Subcutaneous abdominal adipose tissue (tissue), 5 donors: ENCODE measurements at regions not wholly inside any gene's neighbourhood (a gene's known extent, or its start where the extent isn't known, plus 50 kb on each side); places are given as distances from the start of the nearest gene placed in this dataset.

ENCODE experiments used
- H3K27ac ChIP-seq: one replicate; pipeline ENCODE4 v1.7.0; 2013; ENCODE audit warnings: low read depth, mild to moderate bottlenecking, inconsistent platforms, low read length, moderate library complexity
- H3K27me3 ChIP-seq, 5 donors: one replicate each; pipeline ENCODE4 v1.7.0; 2013; ENCODE audit warnings: low read length in 5 of 5, inconsistent platforms in 1 of 5; ENCODE audit not compliant: control insufficient read depth in 5 of 5, insufficient read depth in 4 of 5
- H3K36me3 ChIP-seq, 5 donors: one replicate each; pipeline ENCODE4 v1.7.0; 2013; ENCODE audit warnings: low read length in 5 of 5; ENCODE audit not compliant: control insufficient read depth in 5 of 5, insufficient read depth in 5 of 5
- H3K4me1 ChIP-seq, 5 donors: one replicate each; pipeline ENCODE4 v1.7.0; 2013; ENCODE audit warnings: low read length in 5 of 5, mild to moderate bottlenecking in 3 of 5, moderate library complexity in 1 of 5; ENCODE audit not compliant: control insufficient read depth in 5 of 5, insufficient read depth in 5 of 5
- H3K4me3 ChIP-seq, 5 donors: one replicate each; pipeline ENCODE4 v1.7.0; 2013; ENCODE audit warnings: low read length in 5 of 5, low read depth in 1 of 5
- H3K9ac ChIP-seq, 5 donors: one replicate each; pipeline ENCODE4 v1.7.0; 2013; ENCODE audit warnings: low read length in 5 of 5, mild to moderate bottlenecking in 4 of 5, moderate library complexity in 3 of 5
- H3K9me3 ChIP-seq, 5 donors: one replicate each; pipeline ENCODE4 v1.7.0; 2013; ENCODE audit warnings: low read length in 5 of 5; ENCODE audit not compliant: control insufficient read depth in 5 of 5
- donor health status: healthy.
- donor health status: healthy.
- donor health status: healthy.
- donor health status: healthy.
- donor health status: healthy.

DNA sequence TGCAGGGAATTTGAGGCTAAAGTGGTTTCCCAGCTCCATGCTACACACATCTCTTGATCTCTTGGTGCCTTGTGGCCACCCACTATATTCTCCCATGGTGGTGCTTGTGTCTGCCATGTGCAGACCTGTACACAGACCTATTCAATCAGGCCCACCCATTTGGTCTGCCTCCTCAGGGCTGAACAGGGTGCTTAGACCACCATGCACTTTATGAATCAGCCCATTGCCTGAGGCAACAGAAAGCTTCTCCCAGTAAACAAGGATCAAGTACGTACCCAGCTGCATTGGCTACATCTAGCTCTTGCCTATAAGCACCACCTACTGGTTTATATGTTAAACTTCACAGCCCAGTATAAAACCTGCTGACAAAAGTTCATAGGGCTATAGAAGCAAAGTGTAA lies 664.3 kb upstream of the EDIL3 start:
- H3K9me3 ChIP-seq: no peaks in the 10 kb centered on the region
- no peak overlapping the region for H3K9ac ChIP-seq
- no peak overlapping the region for H3K4me3 ChIP-seq
- H3K27ac ChIP-seq: no peak overlapping the region
- H3K27me3 ChIP-seq: no peaks in the 10 kb centered on the region
- H3K4me1 ChIP-seq: no peaks in the 10 kb centered on the region
- no peaks in the 10 kb centered on the region for H3K36me3 ChIP-seq

DNA sequence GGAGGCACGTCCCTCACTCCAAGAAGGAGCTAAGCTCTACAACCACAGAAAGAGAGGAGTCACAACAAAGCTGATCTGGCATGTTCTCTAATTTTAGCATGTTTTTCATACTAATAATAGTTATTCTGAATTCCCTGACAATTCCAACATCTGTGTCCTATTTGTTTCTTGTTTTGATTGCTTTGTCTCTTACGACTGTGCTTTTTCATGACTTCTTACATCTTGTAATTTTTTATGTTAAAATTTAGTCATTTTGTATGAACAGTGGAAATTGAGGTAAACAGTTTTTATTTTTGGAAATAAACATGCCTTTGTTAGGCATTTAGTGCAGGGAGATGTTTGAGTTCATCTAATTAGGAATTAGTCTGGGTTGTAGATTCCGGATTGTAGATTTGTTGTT lies 668.1 kb upstream of the EDIL3 start:
- Histone ChIP-seq H3K27me3 (no peaks in the 10 kb centered on the region), H3K27ac (no peak overlapping the region), H3K36me3 (no peaks in the 10 kb centered on the region), H3K9ac (no peak overlapping the region), H3K9me3 (no peaks in the 10 kb centered on the region), H3K4me3 (no peak overlapping the region), H3K4me1 (no peaks in the 10 kb centered on the region)

DNA sequence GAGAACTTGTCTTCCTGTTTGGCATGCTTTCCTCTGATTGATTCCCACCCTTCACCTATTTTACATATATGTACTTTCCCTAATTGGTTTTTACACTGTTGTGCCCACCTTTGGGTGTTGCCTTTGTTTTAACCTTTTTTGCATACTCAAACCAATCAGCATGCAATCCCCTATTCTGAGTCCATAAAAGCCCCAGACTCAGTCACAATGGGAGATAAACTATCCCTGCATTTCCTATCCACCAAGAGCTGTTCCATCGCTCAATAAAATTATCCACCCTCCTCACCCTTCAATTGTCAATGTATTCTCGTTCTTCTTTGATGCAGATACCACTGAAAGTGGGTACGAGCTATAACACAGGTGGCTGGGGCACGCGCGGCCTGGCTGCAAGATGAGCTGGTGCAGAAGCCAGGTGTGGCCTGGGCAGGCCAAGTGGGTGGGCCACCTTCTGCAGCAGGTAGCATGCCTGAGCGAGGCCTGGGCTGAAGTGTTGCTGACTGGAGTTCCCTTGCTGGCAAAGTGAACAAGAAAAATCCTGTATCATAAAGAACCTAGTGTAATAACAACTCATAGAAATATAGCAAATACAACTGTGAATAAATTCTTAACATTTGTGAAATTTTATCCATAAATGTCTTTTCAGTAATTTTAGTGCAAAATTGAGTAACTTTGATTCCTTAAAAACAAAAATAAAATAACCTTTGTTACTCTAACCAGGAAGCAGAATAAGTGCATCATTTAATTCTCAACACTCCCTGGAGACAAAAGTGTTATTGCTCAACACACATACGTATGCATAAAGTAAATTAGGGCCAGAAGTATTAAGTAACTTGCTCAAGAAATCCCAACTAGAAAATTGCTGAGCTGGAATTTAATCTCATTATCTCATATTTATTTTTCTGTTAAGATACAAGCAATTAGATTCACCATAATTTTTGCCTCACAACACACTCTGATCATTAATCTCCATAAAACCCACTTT lies 685.3 kb upstream of the EDIL3 start:
- Histone ChIP-seq H3K9me3 (peaks cover 0 to 3% (median 0%) of the 10 kb centered on the region in 5 donors), H3K4me1 (no peaks in the 10 kb centered on the region), H3K27ac (no peak overlapping the region), H3K36me3 (no peaks in the 10 kb centered on the region), H3K4me3 (no peak overlapping the region), H3K27me3 (no peaks in the 10 kb centered on the region), H3K9ac (no peak overlapping the region)

- Histone ChIP-seq H3K27me3 (no peaks in the 10 kb centered on the region), H3K9me3 (no peaks in the 10 kb centered on the region), H3K4me1 (no peaks in the 10 kb centered on the region), H3K36me3 (no peaks in the 10 kb centered on the region), H3K9ac (no peak overlapping the region), H3K4me3 (no peak overlapping the region), H3K27ac (no peak overlapping the region)
Measured at GRCh38 chr5:85077581-85077980, 692.9 kb upstream of the EDIL3 start.

- no peaks in the 10 kb centered on the region for H3K36me3 ChIP-seq
- H3K9ac ChIP-seq: no peak overlapping the region
- no peaks in the 10 kb centered on the region for H3K4me1 ChIP-seq
- H3K27ac ChIP-seq: no peak overlapping the region
- peaks cover 0 to under 1% (median 0%) of the 10 kb centered on the region in 5 donors for H3K9me3 ChIP-seq
- H3K27me3 ChIP-seq: no peaks in the 10 kb centered on the region
- H3K4me3 ChIP-seq: no peak overlapping the region
Measured at GRCh38 chr5:85096421-85096820, 711.7 kb upstream of the EDIL3 start.

DNA sequence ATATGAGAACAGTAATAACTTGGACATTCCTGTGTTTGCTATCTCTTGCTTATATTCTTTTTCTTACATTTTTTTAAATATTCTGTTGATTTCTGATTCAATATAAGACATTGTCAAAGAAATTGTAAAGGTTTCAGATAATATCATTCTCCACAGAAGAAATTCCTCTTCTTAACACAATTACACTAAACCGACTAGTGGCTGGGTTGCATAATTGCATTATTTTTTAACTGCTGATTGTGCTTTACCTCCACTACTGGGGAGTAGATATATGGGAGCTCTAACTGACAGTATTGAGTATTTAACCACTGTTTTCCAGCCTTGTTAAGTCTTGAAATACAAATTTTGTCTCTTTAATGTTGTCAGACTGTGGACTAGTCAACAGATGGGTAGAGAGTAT lies 723.8 kb upstream of the EDIL3 start:
- Histone ChIP-seq H3K27ac (no peak overlapping the region), H3K4me3 (no peak overlapping the region), H3K36me3 (no peaks in the 10 kb centered on the region), H3K4me1 (no peaks in the 10 kb centered on the region), H3K27me3 (no peaks in the 10 kb centered on the region), H3K9ac (no peak overlapping the region), H3K9me3 (peaks cover 0 to 8% (median 0%) of the 10 kb centered on the region in 5 donors)

GRCh38 chr5:85109616-85110015 lies 724.9 kb upstream of the EDIL3 start:
- Histone ChIP-seq H3K4me1 (no peaks in the 10 kb centered on the region), H3K36me3 (no peaks in the 10 kb centered on the region), H3K4me3 (no peak overlapping the region), H3K9ac (no peak overlapping the region), H3K27me3 (no peaks in the 10 kb centered on the region), H3K9me3 (peaks cover 0 to 8% (median 0%) of the 10 kb centered on the region in 5 donors), H3K27ac (no peak overlapping the region)

DNA sequence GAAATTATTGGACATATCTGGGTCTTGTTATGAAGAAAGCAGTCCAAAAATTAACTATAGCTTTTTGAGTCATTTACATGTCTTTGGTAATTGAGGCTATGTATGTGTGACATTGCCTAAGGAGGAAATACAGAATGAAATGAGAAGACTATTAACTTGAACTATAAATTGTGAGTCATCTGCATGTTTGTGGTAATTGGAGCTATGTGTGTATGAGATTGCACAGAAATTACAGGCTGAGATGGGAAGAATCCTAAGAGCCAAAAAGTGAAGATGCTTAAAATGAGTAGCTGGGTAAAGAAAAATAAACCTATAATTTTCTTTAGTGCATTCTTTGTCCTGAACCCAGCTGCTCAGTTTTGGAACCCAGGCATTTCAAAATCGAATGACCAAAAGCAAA lies 747.6 kb upstream of the EDIL3 start:
- no peaks in the 10 kb centered on the region for H3K27me3 ChIP-seq
- no peak overlapping the region for H3K4me3 ChIP-seq
- no peaks in the 10 kb centered on the region for H3K4me1 ChIP-seq
- H3K9ac ChIP-seq: no peak overlapping the region
- H3K27ac ChIP-seq: no peak overlapping the region
- no peaks in the 10 kb centered on the region for H3K36me3 ChIP-seq
- no peaks in the 10 kb centered on the region for H3K9me3 ChIP-seq

- Histone ChIP-seq H3K4me3 (no peak overlapping the region), H3K27ac (no peak overlapping the region), H3K27me3 (no peaks in the 10 kb centered on the region), H3K9me3 (no peaks in the 10 kb centered on the region), H3K9ac (no peak overlapping the region), H3K4me1 (no peaks in the 10 kb centered on the region), H3K36me3 (no peaks in the 10 kb centered on the region)
Measured at GRCh38 chr5:85140471-85140870, 755.8 kb upstream of the EDIL3 start.

DNA sequence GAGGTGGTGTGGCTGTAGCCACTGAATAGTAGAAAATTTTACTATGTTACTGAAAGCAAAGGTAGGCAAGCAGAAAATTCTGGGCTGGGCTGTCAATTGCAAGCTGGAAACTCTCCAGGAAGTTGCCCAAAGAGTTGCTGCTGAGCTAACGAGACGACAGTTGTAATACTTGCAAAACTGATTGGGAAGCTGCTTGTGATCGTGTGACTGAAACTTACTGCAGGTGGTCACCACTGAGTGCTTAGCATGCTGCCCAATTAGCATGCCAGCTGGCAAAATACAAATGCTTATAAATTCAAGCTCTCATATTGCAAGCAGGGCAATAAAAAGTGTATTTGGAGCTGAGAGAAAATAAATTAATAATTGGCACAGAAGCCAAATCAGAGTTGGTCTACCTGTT lies 758.5 kb upstream of the EDIL3 start:
- Histone ChIP-seq H3K9ac (no peak overlapping the region), H3K4me3 (no peak overlapping the region), H3K4me1 (no peaks in the 10 kb centered on the region), H3K9me3 (no peaks in the 10 kb centered on the region), H3K27ac (no peak overlapping the region), H3K36me3 (no peaks in the 10 kb centered on the region), H3K27me3 (no peaks in the 10 kb centered on the region)
